ENCODE measurements at regions not wholly inside any gene's neighbourhood (a gene's known extent, or its start where the extent isn't known, plus 50 kb on each side); places are given as distances from the start of the nearest gene placed in this dataset.
A peak's percentile ranks its signal among the peaks of the same experiment; 100 is the strongest.

- Histone ChIP-seq H3K36me3 (no peaks in the 10 kb centered on the region), H3K27me3 (replicated peaks; ENCODE audit: insufficient read depth) (no peaks in the 10 kb centered on the region), H3K4me1 (replicated peaks) (no peaks in the 10 kb centered on the region), H3K9me3 (no peaks in the 10 kb centered on the region), H3K27ac (no peak overlapping the region), H3K4me3 (no peak overlapping the region)
- WGBS = 33% methylated on average over 5 of the region's 5 CpGs
- DNase-seq (ENCODE audit: low spot score) = peak; percentile 8
- TF ChIP-seq CTCF (IDR thresholded peaks at IDR 0.05) = peak; percentile 43 to 77 (median 72)
- no peak for TF ChIP-seq POLR2A (IDR thresholded peaks at IDR 0.05)
- intact Hi-C loops (cut with DNase I) = loop anchor here (2.0 to 10.0 kb wide), 4 partner anchors 641 to 1868 kb away; no protein-coding TSS in a partner anchor
These were observed 134.8 kb upstream of the THUMPD2 start for GRCh38 chr2:39913648-39914461.

- TF ChIP-seq CTCF (IDR thresholded peaks at IDR 0.05) = no peak
- no peak for TF ChIP-seq POLR2A (IDR thresholded peaks at IDR 0.05)
- no peak for TF ChIP-seq POLR2AphosphoS5 (IDR thresholded peaks at IDR 0.05)
- no peaks in the 10 kb centered on the region for H3K4me1 ChIP-seq (replicated peaks)
- intact Hi-C loops (cut with DNase I) = no loop called here
These were observed 123.0 kb upstream of the THUMPD2 start for GRCh38 chr2:39902103-39902502.

GRCh38 chr2:39898934-39899333, 119.9 kb upstream of the THUMPD2 start:
- DNase-seq (ENCODE audit: low spot score) = no peak
- no peaks in the 10 kb centered on the region for H3K36me3 ChIP-seq
- TF ChIP-seq POLR2A (IDR thresholded peaks at IDR 0.05) = no peak
- TF ChIP-seq CTCF (IDR thresholded peaks at IDR 0.05) = no peak
- TF ChIP-seq POLR2AphosphoS5 (IDR thresholded peaks at IDR 0.05) = no peak
- no peaks in the 10 kb centered on the region for H3K9me3 ChIP-seq
- intact Hi-C loops (cut with DNase I) = no loop called here
- no peak overlapping the region for H3K4me3 ChIP-seq
- 98% methylated on average over 3 of the region's 3 CpGs for WGBS
- peaks cover 3% of the 10 kb centered on the region for H3K27me3 ChIP-seq (replicated peaks; ENCODE audit: insufficient read depth)
- no peaks in the 10 kb centered on the region for H3K4me1 ChIP-seq (replicated peaks)
- no peak overlapping the region for H3K27ac ChIP-seq

More at GRCh38 chr2:39902103-39902502, 123.0 kb upstream of the THUMPD2 start:
- Histone ChIP-seq H3K27ac (no peak overlapping the region), H3K9me3 (no peaks in the 10 kb centered on the region), H3K27me3 (replicated peaks; ENCODE audit: insufficient read depth) (peaks cover 3% of the 10 kb centered on the region), H3K36me3 (no peaks in the 10 kb centered on the region), H3K4me3 (no peak overlapping the region)
- DNase-seq (ENCODE audit: low spot score) = no peak

GRCh38 chr2:39897273-39897672, 118.2 kb upstream of the THUMPD2 start:
- no peaks in the 10 kb centered on the region for H3K36me3 ChIP-seq
- no peaks in the 10 kb centered on the region for H3K9me3 ChIP-seq
- H3K4me1 ChIP-seq (replicated peaks) = no peaks in the 10 kb centered on the region
- intact Hi-C loops (cut with DNase I) = no loop called here
- TF ChIP-seq CTCF (IDR thresholded peaks at IDR 0.05) (no peak), POLR2AphosphoS5 (IDR thresholded peaks at IDR 0.05) (no peak), POLR2A (IDR thresholded peaks at IDR 0.05) (no peak)
- no peaks in the 10 kb centered on the region for H3K27me3 ChIP-seq (replicated peaks; ENCODE audit: insufficient read depth)
- 91% methylated on average over 5 of the region's 5 CpGs for WGBS
- no peak for DNase-seq (ENCODE audit: low spot score)
- H3K4me3 ChIP-seq = no peak overlapping the region
- H3K27ac ChIP-seq = no peak overlapping the region

GRCh38 chr2:39894082-39894481, 115.0 kb upstream of the THUMPD2 start:
- intact Hi-C loops (cut with DNase I) = no loop called here
- Histone ChIP-seq H3K4me1 (replicated peaks) (no peaks in the 10 kb centered on the region), H3K9me3 (no peaks in the 10 kb centered on the region), H3K27ac (no peak overlapping the region), H3K36me3 (no peaks in the 10 kb centered on the region), H3K27me3 (replicated peaks; ENCODE audit: insufficient read depth) (no peaks in the 10 kb centered on the region), H3K4me3 (no peak overlapping the region)
- WGBS = 91% methylated on average over 8 of the region's 8 CpGs
- TF ChIP-seq POLR2A (IDR thresholded peaks at IDR 0.05) (no peak), POLR2AphosphoS5 (IDR thresholded peaks at IDR 0.05) (no peak), CTCF (IDR thresholded peaks at IDR 0.05) (no peak)
- no peak for DNase-seq (ENCODE audit: low spot score)
